GM18505 (cell line): ENCODE measurements at regions not wholly inside any gene's neighbourhood (a gene's known extent, or its start where the extent isn't known, plus 50 kb on each side); places are given as distances from the start of the nearest gene placed in this dataset.

Source experiments
- ATAC-seq: cut with Tn5 transposase; IDR thresholded peaks from one replicate; pipeline ENCODE4 v1.9.1; 2021; ENCODE audit not compliant: unreplicated experiment
- POLR2A ChIP-seq: IDR thresholded peaks from 4 replicates; pipeline ENCODE4 v1.6.1; 2011; ENCODE audit warnings: borderline replicate concordance; ENCODE audit not compliant: insufficient read depth, insufficient read length; ENCODE audit errors: extremely low read depth

GRCh38 chr9:108534741-108535140 lies 321.0 kb downstream of the ACTL7B start:
- no peak for TF ChIP-seq POLR2A
- no peak for ATAC-seq

GRCh38 chr9:108530141-108530540 lies 325.6 kb downstream of the ACTL7B start:
- no peak for ATAC-seq
- no peak for TF ChIP-seq POLR2A

- no peak for TF ChIP-seq POLR2A
- ATAC-seq: no peak
Observed at GRCh38 chr9:108528231-108528630, 327.6 kb downstream of the ACTL7B start.

GRCh38 chr9:108526518-108526917 lies 329.3 kb downstream of the ACTL7B start:
- TF ChIP-seq POLR2A: no peak
- no peak for ATAC-seq

- ATAC-seq: no peak
Observed at GRCh38 chr9:108525186-108525585, 330.6 kb downstream of the ACTL7B start.

GRCh38 chr9:108521063-108521590 lies 334.7 kb downstream of the ACTL7B start:
- TF ChIP-seq POLR2A: no peak
- no peak for ATAC-seq

More at GRCh38 chr9:108525186-108525585, 330.6 kb downstream of the ACTL7B start:
- TF ChIP-seq POLR2A: no peak

GRCh38 chr9:108519437-108519836 lies 336.3 kb downstream of the ACTL7B start:
- ATAC-seq: no peak
- TF ChIP-seq POLR2A: no peak

- ATAC-seq: no peak
- no peak for TF ChIP-seq POLR2A
Observed at GRCh38 chr9:108517651-108518365, 338.0 kb downstream of the ACTL7B start.

- TF ChIP-seq POLR2A: no peak
- ATAC-seq: no peak
Observed at GRCh38 chr9:108516391-108516790, 339.4 kb downstream of the ACTL7B start.

GRCh38 chr9:108515856-108516255 lies 339.9 kb downstream of the ACTL7B start:
- ATAC-seq: no peak
- no peak for TF ChIP-seq POLR2A

- ATAC-seq: no peak
- no peak for TF ChIP-seq POLR2A
Observed at GRCh38 chr9:108512426-108513173, 343.2 kb downstream of the ACTL7B start.

GRCh38 chr9:108511307-108511706 lies 344.5 kb downstream of the ACTL7B start:
- ATAC-seq: no peak
- no peak for TF ChIP-seq POLR2A

GRCh38 chr9:108496846-108497245 lies 358.9 kb downstream of the ACTL7B start:
- TF ChIP-seq POLR2A: no peak
- no peak for ATAC-seq

- ATAC-seq: no peak
- TF ChIP-seq POLR2A: no peak
Observed at GRCh38 chr9:108489567-108489966, 366.2 kb downstream of the ACTL7B start.
